DLD1 (cell line): ENCODE measurements at regions not wholly inside any gene's neighbourhood (a gene's known extent, or its start where the extent isn't known, plus 50 kb on each side); places are given as distances from the start of the nearest gene placed in this dataset.
"Not testable (repeated sequence)": the region's sequence is repeated elsewhere in the genome, so short reads cannot be mapped to it uniquely, and the experiment has no call there.

ENCODE experiments used
- in situ Hi-C: cut with HindIII; loops from 2 replicates; pipeline ENCODE4 v1.10.0; 2017; ENCODE audit warnings: low sequenced_read_pairs

DNA sequence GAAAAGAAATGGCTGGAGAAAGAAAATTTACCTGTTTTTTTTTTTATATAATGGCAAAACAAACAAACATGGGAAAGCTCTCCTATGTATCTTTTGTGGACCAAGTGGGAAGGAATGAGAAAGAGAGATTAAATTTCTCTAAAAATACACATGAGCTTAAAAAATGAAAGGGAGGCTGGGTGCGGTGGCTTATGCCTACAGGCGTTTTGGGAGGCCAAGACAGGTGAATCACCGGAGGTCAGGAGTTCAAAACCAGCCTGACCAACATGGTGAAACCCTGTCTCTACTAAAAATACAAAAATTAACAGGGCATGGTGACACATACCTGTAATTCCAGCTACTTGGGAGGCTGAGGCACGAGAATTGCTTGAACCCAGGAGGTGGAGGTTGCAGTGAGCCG lies 388.0 kb downstream of the TFAP2B start:
- in situ Hi-C loops = not testable (repeated sequence)

DNA sequence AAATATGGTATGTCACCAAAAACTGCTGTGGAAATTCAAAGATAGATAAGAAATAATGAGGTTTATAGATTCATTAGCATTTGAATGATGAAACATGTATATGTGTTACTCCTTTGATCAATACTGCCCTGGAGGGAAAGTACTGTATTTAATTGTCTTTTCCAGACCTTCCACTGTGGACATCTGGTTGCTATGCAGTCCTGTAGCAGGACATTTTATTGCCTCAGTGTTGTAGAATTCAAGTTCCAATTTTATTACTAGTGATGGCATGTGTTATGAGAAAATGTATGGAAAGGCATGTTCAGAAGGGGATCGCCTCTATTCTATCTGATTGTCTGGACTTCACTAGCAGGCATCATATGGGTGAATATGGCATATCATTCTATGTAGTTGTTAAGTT lies 391.0 kb downstream of the TFAP2B start:
- in situ Hi-C loops = no loop called here

DNA sequence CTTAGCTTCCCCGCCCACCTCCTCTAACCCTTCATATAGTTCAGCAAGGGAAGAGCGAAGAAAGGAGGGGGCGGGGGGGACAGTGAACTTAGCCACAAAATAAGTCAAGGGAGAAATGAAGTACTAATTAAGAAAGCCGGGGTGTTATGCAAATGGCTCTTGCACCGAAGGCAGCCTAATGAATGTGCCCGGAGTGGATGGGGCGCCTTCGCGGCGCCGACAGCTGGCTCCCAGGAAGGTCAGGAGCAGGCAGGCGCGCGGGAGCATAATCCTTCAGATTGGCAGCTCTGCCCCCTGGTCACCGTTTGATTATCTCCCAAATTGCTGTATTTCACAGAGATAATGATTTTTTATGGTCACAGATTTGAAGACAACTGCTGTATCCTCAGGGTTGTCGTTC lies 395.1 kb downstream of the TFAP2B start:
- in situ Hi-C loops = no loop called here

DNA sequence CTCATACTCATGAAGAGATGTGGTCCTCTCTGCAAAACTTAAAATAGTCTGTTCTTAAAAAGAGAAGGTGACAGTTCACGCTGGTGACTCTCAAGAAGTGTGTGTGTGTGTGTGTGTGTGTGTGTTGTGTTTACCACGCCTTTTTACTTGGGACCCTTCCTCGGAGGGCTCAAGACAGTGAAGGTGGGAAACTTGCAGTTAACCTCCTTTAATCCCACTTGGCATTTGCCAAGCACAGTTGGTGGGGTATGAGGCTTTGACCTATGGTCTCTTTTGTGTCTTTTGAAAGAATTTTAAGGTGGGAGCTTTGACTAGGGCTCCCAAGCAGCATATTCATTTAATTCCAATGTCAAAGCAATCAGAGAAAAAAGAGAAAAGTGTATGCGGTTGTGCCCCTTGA lies 395.8 kb downstream of the TFAP2B start:
- in situ Hi-C loops = no loop called here

DNA sequence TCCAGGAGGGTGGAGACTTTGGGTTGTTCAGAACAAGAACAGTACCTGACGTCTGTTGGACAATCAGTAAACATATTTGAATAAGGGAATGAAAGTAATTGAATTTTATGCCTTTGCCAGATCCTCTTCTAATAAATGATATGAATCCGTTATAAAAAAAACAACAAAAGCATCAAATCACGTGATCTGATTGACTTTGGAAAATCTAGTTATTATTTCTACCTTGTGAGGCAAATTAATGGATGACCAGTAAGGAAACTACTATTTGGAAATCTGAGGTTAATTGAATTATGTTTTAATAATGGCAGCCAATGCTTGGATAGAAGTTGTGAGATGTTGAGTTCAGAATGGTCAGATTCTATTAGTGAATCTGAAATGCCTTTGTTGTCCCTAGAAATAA lies 399.5 kb downstream of the TFAP2B start:
- in situ Hi-C loops = no loop called here

DNA sequence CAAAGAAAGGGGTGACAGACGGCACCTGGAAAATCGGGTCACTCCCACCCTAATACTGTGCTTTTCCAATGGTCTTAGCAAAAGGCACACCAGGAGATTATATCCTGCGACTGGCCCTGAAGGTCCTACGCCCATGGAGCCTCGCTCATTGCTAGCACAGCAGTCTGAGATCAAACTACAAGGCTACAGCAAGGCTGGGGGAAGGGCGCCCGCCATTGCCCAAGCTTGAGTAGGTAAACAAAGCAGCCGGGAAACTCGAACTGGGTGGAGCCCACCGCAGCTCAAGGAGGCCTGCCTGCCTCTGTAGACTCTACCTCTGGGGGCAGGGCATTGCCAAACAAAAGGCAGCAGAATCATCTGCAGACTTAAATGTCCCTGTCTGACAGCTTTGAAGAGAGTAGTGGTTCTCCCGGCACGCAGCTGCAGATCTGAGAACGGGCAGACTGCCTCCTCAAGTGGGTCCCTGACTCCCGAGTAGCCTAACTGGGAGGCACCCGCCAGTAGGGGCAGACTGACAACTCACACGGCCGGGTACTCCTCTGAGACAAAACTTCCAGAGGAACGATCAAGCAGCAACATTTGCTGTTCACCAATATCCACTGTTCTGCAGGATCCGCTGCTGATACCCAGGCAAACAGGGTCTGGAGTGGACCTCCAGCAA lies 406.0 kb downstream of the TFAP2B start:
- in situ Hi-C loops = not testable (repeated sequence)

DNA sequence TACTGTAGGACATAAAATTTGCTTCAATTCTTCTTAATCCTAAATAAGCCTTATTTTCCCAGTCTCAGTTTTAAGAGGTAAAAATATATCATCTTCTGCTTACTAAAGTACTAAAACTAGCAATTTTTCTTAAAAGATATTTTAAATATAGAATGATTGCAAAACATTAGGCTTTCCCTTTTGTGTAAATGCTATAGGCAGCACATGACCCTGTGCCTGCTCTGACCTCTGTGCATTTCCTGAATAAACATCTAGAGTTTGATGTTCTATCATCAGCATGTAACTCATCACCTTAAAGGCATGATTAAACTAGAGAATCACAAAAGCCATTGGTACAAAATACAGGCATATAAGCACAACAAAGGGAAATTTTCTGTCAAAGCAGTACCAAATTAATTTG lies 422.7 kb downstream of the TFAP2B start:
- in situ Hi-C loops = no loop called here

DNA sequence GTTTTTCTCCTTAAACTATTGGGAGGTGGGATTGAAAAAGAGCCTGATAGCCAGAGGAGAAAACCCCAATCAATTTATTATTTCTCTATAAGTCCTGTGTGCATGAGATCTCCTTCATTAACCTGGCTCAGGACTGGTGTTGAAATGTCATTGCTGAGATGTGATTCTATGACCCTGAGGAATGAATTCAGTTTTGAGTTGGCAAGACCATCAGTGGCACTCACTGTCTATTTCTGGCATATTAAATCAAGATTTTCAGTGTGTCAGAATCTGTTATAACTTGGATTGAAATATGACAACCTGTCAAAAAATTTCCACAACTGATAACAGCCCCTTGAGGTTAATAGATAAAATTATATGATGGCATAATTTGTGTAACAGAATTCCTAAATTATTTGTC lies 431.1 kb downstream of the TFAP2B start:
- in situ Hi-C loops = no loop called here

DNA sequence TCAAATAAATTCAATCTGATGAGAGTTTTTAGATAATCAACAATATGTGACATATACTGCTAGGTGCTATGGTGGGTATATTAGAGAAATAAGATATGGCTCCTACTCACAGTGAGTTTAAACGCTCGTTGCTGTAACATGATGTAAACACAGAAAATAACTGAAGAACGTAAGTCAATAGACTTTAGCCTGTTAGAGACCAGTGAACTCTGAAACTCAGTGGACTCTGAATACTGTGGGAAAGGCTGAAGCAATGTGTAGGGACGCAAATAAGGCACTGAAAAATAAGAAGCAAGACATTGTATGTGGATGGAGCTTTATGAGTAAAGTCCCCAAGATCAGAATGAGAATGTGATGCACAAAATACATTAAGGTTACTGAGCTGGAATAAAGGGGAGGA lies 431.6 kb downstream of the TFAP2B start:
- in situ Hi-C loops = no loop called here

DNA sequence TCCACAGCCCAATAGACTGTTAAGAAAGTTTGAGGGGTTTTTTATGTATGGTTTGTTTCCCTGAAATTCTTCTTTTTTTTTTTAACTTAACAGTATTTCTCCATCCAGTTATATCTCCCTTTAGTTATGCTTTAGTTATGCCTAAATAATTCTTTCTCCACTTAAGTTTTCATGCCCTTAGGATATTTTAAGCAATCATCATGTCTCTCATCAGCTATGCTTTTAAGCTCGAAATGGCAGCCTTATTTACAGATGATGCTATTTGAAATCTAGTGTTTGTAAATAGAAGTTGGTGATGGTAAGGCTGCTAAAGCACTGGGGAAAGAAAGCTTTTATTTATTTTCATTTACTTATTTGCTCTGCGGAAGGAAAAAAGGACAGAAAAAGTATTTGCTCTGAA lies 439.3 kb downstream of the TFAP2B start:
- in situ Hi-C loops = no loop called here

DNA sequence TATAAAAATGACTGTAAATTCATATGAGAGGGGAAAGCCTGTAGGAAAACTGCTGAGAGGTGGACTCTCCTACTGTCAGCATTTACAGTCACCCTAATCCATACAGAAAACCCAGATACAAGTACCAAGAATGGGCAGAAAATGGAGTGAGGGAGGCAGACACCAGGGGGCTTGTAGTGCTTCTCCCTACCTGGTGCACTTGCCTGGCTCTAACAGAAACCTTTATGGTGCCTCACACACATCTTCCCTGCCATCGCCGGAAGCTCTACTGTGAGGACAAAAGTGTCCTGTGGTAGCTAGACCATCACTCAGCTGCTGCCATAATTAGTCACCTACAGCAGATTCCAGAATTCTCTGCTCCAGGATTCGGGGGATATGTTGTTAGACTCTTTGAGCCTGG lies 441.3 kb downstream of the TFAP2B start:
- in situ Hi-C loops = no loop called here

DNA sequence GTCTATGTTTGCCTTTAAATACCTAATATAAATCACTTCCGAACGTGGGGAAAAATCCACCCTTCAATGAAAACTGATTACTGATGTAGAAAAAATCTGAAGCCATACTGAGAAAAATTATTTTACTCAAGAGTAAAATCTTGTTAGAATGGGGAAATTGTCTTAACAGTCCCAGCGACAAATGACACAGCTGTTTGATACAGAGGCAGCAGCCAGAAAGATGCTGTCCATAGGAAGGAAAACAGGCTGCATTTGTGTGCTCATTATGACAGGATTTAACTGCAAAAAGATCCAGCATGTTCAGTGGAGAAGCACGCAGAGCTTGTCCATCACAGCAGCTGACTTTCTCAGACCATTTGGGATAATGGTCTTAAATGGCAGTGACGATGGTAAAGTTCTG lies 443.0 kb downstream of the TFAP2B start:
- in situ Hi-C loops = no loop called here

DNA sequence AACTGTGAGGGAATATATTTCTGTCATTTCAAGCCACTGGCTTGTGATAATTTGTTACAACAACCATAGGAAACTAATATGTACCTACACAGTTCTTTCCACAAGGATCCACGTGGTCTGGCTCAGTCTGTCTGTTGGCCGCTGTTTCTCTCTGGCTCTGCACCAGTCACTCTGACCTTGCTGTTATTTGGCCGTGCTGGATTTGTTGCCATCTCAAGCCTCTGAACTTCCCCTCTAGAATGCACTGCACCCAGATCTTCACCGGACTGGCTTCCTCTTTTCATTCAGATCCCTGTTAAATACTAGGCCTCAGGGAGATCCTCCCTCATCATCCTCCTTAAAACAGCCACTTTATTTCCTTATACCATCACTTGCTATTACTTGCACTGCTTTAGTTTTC lies 446.8 kb downstream of the TFAP2B start:
- in situ Hi-C loops = no loop called here

DNA sequence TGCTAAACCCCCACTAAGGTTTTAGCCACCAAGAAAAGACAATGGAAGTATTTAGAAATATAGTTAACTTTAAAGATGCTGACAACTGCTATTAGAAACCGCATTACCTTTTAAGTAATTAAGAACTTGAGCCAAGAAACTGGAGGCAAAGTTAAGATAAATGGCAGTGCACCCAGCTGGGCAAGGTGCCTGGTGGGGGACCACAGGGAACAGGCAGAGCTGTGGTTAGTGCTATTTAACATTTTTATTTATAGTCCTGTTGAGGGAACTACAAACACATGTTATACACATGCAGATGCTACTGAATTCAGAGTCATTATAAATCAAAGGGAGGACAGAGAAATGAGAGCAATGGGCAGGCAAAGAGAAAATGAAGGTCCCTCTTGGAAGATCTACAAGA lies 447.9 kb downstream of the TFAP2B start:
- in situ Hi-C loops = no loop called here

DNA sequence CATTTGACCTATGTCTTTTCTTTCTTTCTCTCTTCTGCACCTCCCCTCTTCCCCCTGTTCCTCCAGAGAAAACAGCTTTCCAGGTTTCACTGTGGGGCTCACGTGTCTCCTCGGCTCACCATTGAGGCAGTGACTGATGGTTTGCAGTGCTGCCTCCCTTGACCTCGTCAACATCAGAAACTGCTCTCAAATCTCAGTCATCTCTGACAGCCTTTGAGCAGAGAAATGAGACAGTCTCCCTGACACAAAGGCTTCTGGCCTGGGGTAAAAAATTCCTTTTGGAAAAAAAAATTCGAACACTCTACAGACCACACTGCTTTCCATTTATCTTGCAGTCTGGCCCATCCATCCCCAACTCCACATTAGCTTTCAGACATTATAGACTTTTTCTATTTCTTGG lies 450.0 kb downstream of the TFAP2B start:
- in situ Hi-C loops = no loop called here

DNA sequence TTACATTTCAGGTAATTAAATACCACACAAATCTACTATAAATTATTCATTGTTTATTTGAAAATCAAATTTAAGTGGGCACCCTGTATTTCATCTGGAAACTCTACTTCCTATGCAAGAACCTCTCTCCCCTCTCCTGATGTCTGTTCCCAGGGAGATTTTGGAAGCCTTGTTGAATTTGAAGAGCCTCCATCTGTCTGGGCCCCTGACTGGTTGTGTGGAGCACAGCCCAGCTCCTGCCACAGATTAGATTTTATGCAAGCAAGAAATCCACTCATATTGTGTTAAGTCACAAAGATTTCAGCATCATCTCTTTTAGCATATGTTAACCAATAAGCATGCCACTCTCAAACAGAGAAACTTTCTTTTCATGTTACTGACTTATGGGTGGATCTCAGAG lies 451.2 kb downstream of the TFAP2B start:
- in situ Hi-C loops = no loop called here

DNA sequence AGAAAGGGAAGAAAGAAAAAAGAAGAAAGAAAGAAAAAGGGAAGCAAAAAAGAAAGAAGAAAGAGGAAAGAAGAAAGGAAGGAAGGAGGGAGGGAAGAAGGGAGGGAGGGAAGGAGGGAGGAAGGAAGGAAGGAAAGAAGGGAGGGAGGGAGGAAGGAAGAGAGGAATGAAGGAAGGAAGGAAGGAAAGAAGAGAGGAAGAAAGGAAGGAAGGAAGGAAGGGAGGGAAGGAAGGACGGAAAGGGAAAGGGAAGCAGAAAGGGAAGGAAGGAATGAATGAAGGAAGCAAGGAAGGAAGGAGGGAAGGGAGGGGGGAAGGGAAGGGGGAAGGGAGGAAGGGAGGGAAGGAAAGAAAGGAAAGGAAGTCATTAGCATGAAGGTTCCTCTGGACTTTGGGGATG lies 452.9 kb downstream of the TFAP2B start:
- in situ Hi-C loops = no loop called here

DNA sequence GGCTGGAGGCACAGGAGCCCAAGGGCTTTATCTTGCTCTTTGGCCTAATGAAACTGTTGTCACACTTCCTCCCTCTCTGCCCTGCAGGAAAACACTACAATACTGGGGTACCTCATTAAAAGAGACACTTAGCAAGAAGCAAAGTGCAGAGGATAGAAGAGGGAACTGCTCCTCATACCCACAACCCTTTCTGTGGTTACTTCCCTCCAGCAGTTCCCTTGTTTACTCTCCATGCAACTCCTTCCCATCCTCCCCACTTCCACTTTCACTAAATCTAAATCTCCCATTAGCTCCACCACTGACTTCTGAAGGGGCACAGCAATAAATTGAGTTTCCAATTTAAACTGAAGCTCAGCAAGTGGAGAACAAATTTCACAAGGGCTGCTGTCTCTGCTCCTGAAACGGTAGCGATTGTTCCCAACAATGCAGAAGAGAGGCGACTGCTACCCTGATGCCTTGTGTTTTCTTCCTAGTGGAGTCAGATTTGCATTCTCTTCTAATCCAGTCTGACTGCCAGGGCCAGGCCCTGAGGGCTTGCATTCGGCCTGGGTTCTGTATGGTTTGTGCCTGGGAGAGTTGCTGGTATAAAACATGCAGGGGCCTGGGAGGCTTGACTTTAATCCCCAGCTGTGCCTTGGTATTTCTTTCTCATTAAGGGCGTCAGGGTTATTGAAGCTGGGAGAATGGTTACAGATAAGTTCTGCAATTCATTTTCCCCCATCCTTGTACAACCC lies 454.7 kb downstream of the TFAP2B start:
- in situ Hi-C loops = no loop called here

DNA sequence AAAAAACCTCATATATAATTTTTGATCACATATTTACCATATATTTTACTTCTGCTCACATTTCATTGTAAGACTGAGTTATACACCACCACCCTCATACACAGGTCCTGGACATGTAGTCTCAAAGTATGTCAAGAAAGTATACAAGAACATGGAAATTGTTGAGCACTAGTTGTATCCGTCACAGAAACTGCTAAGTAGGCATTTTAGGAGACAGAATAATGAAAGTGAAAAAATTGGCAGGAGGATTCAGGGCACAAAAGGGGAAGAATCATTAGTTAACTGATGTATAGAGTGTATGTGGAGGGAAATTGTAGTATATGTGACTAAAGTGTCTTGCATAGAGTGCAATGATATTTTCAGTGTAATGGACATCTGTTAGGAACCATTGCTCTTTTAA lies 458.8 kb downstream of the TFAP2B start:
- in situ Hi-C loops = no loop called here

DNA sequence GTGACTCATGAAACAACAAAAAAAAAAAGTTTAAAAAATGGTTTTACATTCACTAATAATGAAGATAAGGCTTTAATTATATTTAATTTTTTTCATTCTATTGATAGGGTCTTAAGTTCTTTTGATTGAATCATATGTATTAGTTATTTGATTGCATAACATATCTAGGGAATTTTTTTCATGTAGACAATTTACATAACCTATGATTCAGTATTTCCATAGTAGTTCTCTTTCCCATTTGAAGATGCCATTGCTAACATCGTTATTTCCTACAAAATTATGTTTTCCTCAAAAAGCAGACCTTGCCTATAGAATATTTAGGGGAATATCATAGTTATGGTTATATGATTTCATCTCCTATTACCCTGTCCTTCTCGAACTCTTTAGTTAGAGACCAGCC lies 463.4 kb downstream of the TFAP2B start:
- in situ Hi-C loops = no loop called here

DNA sequence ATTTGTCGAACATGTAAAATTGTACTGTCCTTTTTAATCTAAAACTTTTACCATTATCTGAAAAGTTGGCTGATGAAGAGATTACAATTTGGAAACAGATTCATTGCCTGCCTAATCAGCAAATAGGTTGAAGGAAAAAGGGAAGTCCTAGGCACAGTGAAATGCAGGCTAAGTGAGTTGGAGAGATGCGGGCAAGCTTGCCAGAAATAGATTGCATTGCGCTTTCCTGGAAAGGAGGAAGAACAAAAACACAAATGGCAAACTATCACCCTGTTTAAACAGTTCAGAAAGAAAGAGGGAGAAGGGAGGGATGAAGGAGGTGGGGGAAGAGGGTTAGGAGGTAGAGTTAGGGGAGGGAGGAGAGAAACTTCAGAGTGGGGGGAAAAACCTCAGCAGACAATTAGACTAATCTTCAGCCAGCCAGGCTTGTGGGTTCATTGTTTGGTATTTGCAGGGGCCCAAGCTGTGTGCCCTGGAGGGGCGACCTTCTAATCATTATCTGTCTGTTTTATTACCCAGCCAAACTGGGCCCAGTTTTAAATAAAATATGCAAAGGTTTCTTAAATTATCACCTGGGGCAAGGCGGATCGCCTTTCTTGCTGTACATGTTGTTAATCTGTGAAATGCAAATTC lies 465.2 kb downstream of the TFAP2B start:
- in situ Hi-C loops = no loop called here

DNA sequence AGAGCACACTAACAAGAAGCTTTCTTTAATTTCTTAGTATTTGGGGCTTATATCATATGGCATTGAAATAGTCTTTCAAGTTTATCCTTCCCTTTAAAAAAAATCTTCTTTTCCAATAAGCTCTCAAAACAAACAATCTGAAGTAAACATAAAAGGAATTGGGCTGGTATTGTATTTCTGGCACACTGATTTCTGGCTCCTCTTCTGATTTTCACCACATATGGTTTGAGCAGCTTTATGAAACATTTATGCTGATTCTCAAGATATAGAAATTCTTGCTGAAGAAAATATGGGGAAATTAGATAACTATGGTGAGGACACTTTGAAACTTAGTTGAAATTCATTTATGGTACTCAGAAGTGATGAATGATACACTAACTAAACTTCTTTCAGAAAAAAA lies 467.2 kb downstream of the TFAP2B start:
- in situ Hi-C loops = no loop called here
